ENCODE measurements at regions not wholly inside any gene's neighbourhood (a gene's known extent, or its start where the extent isn't known, plus 50 kb on each side); places are given as distances from the start of the nearest gene placed in this dataset.

DNA sequence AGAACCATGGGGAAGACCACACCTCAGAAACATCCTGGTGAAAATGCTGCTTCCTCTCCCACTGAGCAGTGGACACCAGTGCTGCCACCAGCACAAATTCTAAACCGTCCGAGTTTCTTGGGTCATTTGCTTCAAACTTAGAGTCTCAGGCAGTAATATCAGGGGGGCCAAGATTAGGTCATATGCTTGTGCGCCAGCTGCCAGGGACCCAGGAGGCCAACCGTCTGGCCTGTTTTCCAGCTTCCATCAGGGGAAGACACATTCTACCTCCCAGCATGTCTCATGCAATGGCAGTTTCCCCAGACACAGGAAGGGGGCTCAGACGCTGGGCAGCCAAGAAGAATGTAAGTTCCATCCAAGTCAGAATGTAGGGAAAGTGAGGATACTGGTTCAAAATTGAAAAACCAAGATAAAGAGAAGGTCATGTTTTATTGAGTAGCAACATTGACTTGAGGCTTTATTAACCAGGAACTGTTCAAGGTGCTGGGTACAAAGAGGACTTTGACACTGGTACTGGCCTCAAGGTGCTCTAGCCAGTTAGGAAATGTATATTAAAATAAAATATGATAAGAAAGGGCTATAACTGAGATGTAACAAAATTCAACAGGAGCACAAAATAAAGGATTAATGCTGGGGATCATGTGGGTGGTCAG is 59.7 kb upstream of the EED start:
- CTCF ChIA-PET = interaction anchor here (0.9 to 3.7 kb wide), 5 partner anchors 9 to 143 kb away, joined by 3 to 22 read pairs (median 4); no protein-coding TSS in a partner anchor
- POLR2A ChIA-PET = no interaction called here
- TF ChIP-seq, protein P1, sequence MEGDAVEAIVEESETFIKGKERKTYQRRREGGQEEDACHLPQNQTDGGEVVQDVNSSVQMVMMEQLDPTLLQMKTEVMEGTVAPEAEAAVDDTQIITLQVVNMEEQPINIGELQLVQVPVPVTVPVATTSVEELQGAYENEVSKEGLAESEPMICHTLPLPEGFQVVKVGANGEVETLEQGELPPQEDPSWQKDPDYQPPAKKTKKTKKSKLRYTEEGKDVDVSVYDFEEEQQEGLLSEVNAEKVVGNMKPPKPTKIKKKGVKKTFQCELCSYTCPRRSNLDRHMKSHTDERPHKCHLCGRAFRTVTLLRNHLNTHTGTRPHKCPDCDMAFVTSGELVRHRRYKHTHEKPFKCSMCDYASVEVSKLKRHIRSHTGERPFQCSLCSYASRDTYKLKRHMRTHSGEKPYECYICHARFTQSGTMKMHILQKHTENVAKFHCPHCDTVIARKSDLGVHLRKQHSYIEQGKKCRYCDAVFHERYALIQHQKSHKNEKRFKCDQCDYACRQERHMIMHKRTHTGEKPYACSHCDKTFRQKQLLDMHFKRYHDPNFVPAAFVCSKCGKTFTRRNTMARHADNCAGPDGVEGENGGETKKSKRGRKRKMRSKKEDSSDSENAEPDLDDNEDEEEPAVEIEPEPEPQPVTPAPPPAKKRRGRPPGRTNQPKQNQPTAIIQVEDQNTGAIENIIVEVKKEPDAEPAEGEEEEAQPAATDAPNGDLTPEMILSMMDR (IDR thresholded peaks at IDR 0.05; ENCODE audit: insufficient read depth, low read length, missing control alignments) = no peak
- no peak overlapping the region for H3K4me3 ChIP-seq (ENCODE audit: low read depth, low read length)
- no peak for DNase-seq (ENCODE audit: low read depth, low spot score)

GRCh38 chr11:86183694-86184093 is 60.9 kb upstream of the EED start:
- POLR2A ChIA-PET = no interaction called here
- DNase-seq (ENCODE audit: low read depth, low spot score) = no peak
- CTCF ChIA-PET = interaction anchor here (1.4 to 3.0 kb wide), 3 partner anchors 10 to 142 kb away, joined by 3 to 22 read pairs (median 4); no protein-coding TSS in a partner anchor
- no peak overlapping the region for H3K4me3 ChIP-seq (ENCODE audit: low read depth, low read length)
- TF ChIP-seq, protein P1 (IDR thresholded peaks at IDR 0.05; ENCODE audit: insufficient read depth, low read length, missing control alignments) = no peak

DNA sequence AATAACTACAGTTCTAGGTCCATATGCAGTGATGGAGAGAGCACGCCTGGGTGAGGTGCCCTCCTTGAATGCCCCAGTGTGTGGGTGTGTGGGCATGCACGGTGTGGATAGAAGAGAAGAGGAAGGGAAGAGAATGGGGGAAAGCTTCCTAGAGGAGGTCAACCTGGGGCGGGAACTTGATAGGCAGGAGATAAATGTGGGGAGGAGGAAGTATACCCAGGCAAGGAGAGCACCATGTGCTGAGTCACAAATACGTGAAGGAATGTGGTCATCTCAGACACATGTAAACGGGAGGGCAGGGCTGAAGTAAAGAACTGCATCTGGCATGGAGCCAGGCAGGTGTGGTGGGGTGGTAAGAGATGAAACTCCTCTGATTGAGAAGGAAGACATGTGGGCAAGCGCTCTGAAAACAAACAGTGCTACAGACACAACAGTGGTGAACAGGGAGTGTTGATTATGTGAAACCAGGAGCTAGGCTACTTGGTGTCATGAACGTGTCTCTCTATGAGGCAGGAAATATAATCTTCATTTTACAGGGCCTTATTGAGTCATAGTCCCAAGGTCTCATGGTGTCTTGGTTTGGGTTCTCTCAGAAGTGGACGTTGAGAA is 61.5 kb upstream of the EED start:
- no peak overlapping the region for H3K4me3 ChIP-seq (ENCODE audit: low read depth, low read length)
- TF ChIP-seq, protein P1 (IDR thresholded peaks at IDR 0.05; ENCODE audit: insufficient read depth, low read length, missing control alignments) = no peak
- DNase-seq (ENCODE audit: low read depth, low spot score) = no peak
- CTCF ChIA-PET = interaction anchor here (1.4 to 3.0 kb wide), 4 partner anchors 11 to 141 kb away, joined by 3 to 22 read pairs (median 5); no protein-coding TSS in a partner anchor
- POLR2A ChIA-PET = no interaction called here

- H3K4me3 ChIP-seq (ENCODE audit: low read depth, low read length) = no peak overlapping the region
- ChIA-PET CTCF (interaction anchor here (1.2 to 1.4 kb wide), 2 partner anchors 12 to 18 kb away, joined by 3 to 6 read pairs; no protein-coding TSS in a partner anchor), POLR2A (no interaction called here)
- no peak for DNase-seq (ENCODE audit: low read depth, low spot score)
- TF ChIP-seq, protein P1 (IDR thresholded peaks at IDR 0.05; ENCODE audit: insufficient read depth, low read length, missing control alignments) = no peak
These were observed 63.2 kb upstream of the EED start for GRCh38 chr11:86181379-86181778.

DNA sequence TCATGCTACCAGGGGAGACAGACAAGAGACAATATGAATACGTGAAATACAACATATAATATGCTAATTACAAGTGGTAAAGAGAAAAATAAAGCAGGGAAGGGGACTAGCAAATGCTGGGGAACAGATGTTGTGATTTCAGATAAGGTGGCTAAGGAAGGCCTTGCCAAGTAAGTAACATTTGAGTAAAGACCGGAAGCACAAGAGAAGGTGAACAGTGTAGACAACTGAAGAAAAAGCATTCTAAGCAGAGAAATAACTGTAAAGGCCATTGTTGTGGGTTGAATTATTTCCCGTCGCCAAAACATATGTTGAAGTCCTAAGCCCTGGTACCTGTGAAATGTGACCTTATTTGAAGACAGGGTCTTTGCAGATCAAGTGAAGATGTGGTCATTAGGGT is 63.7 kb upstream of the EED start:
- TF ChIP-seq, protein P1 (IDR thresholded peaks at IDR 0.05; ENCODE audit: insufficient read depth, low read length, missing control alignments) = no peak
- no peak overlapping the region for H3K4me3 ChIP-seq (ENCODE audit: low read depth, low read length)
- ChIA-PET POLR2A (no interaction called here), CTCF (no interaction called here)
- no peak for DNase-seq (ENCODE audit: low read depth, low spot score)

GRCh38 chr11:86180423-86180822 is 64.1 kb upstream of the EED start:
- TF ChIP-seq, protein P1 (IDR thresholded peaks at IDR 0.05; ENCODE audit: insufficient read depth, low read length, missing control alignments) = no peak
- POLR2A ChIA-PET = no interaction called here
- H3K4me3 ChIP-seq (ENCODE audit: low read depth, low read length) = no peak overlapping the region
- CTCF ChIA-PET = no interaction called here
- DNase-seq (ENCODE audit: low read depth, low spot score) = no peak

Data from AG04449 (cell line).